Stimulated activated CD4-positive, alpha-beta T cell treated with anti-CD3 and anti-CD28 coated beads, TNF-alpha, amount 100 ng/mL, for 48 hours (primary cell): ENCODE measurements at regions not wholly inside any gene's neighbourhood (a gene's known extent, or its start where the extent isn't known, plus 50 kb on each side); places are given as distances from the start of the nearest gene placed in this dataset.
A peak's percentile ranks its signal among the peaks of the same experiment; 100 is the strongest.
"Not testable (repeated sequence)": the region's sequence is repeated elsewhere in the genome, so short reads cannot be mapped to it uniquely, and the experiment has no call there.

Source experiments
- DNase-seq, 3 donors: peaks; one replicate each; pipeline ENCODE4 v3.0.0-alpha.2; 2020; ENCODE audit warnings: low read depth in 3 of 3

DNA sequence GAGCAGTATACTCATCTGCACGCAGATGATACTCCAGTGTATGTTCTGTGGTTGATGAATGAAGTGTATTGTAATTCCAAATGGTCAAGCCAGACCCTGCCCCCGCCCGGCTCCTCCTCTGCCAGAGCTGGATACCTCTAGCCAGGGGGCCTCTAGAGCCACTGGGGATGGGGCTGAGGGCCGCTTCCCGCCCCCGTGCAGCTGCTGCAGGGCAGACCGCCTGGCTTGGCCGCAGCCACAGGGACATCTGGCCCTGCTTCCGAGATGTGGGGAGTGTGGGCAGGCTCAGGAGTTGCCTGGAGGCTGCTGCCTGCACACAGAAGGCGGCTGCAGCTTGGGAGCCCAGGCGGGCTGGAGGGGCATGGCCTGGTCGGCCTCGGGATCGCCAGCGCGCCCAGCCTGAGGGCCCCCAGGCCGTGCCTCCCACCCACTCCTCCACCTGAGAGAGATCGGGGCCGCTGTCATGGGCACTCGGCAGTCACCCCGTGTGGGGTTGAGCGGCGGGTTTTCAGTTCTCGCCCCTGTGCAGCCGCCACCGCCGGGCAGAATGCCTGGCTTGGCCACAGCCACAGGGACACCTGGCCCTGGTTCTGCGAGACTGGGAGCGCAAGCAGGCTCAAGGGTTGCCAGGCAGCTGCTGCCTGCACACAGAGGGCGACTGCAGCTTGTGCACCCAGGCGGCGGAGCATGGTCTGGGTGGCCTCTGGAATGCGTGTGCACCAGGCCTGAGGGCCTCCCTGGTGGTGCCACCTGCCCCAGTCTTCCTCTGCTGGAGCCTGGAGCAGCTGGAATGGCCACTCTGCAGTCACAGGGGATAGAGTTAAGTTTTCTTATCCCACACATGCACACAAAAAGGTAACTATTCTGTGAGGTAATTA, 1643.7 kb downstream of the SPATA31A7 start:
- DNase-seq = not testable (repeated sequence)

- DNase-seq = peak in 1 of 3 donors; percentile 34
Observed at GRCh38 chr9:62837254-62837911, 1647.5 kb downstream of the SPATA31A7 start.

GRCh38 chr9:62838024-62838718, 1648.3 kb downstream of the SPATA31A7 start:
- DNase-seq = peak; percentile 80 to 95 (median 93)

DNA sequence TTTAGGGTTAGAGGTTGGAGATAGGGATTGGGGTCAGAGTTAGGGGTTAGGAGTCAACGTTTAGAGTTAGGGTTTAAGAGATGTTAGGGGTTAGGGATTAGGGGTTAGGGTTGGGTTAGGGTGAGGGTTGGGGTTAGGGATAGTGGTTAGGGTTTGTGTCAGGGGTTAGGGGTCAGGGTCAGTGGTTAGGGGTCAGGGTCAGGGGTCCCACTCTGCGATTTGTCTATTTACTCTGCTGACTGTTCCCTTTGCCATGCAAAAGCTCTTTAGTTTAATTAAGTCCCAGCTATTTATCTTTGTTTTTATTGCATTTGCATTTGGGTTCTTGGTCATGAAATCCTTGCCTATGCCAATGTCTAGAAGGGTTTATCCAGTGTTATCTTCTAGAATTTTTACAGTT, 1649.3 kb downstream of the SPATA31A7 start:
- not testable (repeated sequence) for DNase-seq

GRCh38 chr9:62843145-62843544, 1653.3 kb downstream of the SPATA31A7 start:
- DNase-seq = not testable (repeated sequence)

DNA sequence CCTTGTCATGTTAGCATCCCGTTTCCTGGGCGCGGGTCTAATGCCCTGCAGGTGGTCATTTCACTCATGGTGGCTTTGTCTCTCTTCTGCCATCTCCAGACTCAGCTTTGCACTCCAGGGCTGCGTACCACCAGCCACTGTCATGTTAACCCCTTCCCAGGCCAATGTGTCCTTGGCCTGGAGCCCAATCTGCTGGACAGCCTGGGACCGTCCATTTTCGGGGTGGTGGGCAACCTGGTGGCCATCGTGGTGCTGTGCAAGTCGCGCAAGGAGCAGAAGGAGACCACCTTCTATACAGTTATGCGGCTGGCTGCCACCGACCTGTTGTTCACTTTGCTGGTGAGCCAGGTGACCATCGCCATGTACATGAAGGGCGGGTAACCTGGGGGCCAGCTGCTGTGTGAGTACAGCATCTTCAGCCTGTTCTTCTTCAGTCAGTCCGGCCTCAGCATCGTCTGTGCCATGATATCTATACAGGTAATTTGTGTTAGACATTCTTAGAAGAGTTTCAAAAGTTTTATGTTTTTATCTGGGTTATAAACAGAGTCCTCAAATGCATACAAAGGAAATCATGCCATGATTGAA, 1654.0 kb downstream of the SPATA31A7 start:
- DNase-seq = not testable (repeated sequence)

DNA sequence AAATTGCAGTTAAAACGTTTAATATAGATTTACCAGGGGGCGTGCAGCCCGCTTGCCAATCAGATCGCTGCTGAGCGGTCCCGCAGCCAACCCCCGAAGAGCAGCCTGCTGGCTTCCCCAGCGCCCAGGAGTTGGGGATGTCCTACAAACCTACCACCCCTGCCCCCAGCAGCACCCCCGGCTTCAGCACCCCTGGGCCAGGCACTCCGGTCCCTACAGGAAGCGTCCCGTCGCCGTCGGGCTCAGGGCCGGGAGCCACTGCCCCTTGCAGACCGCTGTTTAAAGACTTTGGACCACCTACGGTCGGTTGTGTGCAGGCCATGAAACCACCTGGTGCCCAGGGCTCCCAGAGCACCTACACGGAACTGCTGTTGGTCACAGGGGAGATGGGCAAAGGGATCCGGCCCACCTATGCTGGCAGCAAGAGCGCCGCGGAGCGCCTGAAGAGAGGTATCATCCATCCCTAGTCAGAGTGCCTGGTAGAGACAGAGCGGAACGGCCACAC, 1654.9 kb downstream of the SPATA31A7 start:
- DNase-seq = not testable (repeated sequence)

- not testable (repeated sequence) for DNase-seq
Observed at GRCh38 chr9:62848258-62848657, 1658.4 kb downstream of the SPATA31A7 start.

- DNase-seq = not testable (repeated sequence)
Observed at GRCh38 chr9:62849991-62850390, 1660.2 kb downstream of the SPATA31A7 start.

DNA sequence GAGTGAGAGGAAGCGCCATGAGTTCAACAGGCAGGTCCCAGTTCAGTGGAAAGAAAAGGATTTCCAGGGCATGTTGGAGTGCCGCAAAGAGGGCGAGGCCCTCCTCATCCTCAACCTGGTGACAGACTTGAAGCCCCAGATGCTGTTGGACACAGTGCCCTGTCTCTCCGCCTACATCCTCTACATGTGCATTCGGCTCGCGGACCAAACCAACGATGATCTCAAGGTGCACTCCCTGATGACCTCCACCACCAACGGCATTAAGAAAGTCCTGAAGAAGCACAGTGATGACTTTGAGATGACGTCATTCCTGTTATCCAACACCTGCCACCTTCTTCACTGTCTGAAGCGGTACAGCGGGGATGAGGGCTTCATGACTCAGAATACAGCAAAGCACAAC, 1667.4 kb downstream of the SPATA31A7 start:
- DNase-seq = not testable (repeated sequence)

GRCh38 chr9:62858240-62858639, 1668.4 kb downstream of the SPATA31A7 start:
- DNase-seq = not testable (repeated sequence)

- not testable (repeated sequence) for DNase-seq
Observed at GRCh38 chr9:62860939-62861860, 1671.4 kb downstream of the SPATA31A7 start.

DNA sequence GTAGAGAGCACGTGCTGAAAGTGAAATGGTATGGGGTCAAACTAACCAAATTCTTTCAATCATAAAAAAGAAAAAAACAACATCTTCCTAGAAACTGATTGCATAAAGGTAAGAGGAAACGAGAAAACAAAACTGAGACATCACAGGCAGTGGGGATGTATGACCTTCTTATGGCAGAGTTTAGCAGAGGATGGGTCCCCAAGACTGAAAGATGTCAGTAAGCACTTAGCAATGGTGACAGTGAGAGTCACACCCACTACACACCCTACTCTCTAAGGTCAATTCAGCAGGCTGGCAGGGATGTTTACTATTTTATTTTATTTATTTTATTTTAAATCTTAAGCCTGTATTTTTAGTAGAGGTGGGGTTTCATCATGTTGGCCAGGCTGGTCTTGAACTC, 1672.3 kb downstream of the SPATA31A7 start:
- not testable (repeated sequence) for DNase-seq

DNA sequence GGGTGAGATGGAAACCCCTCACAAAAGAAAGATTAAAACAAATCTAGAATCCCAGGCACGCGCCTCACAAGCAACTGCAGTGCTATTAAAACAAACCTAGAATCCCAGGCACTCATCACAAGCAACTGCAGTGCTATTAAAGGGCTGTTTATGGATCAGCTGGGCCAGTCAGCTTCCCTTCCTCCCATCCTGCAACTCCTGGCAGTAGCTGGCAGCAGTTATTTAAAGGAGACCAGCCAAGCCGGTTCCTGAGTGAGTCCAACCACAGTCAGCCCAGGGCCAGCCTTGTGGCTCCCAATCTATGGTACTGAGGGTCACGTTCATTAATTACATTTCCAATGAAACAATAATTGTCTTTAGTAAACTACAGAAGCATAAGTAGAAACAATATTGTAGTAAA, 1673.5 kb downstream of the SPATA31A7 start:
- not testable (repeated sequence) for DNase-seq

DNA sequence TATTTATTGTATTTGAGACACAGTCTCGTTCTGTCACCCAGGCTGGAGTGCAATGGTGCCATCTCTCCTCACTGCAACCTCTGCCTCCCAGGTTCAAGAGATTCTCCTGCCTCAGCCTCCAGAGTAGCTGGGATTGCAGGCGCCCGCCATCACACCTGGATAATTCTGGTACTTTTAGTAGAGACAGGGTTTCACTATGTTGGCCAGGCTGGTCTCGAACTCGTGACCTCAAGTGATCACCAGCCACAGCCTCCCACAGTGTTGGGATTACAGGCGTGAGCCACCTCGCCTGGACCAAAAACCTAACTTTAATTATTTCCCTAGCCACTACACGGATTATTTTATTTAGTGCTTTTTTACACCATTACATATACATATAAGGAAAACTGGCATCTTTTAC, 1674.0 kb downstream of the SPATA31A7 start:
- not testable (repeated sequence) for DNase-seq

DNA sequence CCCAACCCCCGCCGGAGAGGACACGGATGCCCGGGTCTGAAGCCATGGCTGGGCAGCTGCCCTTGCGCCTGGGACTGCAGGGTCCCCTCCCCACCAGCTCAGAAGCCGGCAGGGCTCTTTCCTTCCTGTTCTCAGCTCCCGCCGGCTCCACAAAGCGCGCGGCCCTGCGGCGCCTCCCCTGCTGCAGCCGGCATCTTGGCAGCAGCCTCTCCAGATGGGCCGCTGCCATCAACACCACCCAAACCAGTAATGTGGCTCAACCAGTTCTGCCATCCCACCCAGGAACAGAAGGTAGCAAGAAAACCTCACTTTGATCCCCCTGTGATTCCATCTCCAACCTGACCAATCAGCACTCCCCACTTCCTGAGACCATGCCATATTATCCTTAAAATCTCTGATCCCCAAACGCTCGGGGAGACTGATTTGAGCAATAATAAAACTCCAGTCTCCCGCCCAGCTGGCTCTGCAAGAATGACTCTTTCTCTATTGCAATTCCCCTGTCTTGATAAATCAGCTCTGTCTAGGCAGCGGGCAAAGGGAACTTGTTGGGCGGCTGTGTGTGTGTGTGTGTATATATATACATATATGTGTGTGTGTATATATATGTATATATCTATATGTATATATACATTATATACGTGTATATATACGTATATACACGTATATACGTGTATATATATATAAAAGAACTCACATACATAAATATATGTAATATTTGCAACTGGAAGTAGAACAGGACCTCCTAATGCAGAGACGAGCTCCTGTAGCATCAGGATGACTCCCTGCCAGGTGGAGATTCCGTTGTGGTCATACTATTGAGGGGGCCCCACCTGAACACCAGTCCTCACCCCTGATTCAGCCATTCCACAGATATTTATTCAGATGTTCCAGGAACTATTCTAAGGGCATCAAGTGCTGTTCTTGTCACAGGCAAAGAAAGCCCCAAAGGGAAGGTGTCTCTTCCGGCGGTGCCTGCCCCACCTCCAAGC, 1674.9 kb downstream of the SPATA31A7 start:
- DNase-seq = not testable (repeated sequence)

- not testable (repeated sequence) for DNase-seq
Observed at GRCh38 chr9:62869061-62869460, 1679.2 kb downstream of the SPATA31A7 start.

DNA sequence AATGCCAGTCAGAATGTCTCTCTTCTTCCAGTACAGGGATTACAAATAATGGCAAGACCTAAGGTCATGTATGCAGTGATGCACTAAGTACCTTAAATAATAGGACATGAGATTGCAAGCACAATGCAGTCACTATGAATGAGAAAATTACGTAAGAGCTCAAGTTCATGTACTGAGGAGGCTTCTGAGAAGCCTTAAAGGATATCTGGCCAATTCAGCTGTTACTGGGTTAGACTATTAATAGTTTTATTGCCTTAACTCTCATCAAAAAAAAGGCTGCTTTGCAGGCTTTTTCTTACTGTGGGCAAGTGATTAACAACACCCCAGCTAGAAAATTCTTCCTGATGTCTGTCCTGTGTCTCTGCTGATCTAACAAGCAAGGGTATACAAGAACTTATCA, 1681.9 kb downstream of the SPATA31A7 start:
- DNase-seq = not testable (repeated sequence)

DNA sequence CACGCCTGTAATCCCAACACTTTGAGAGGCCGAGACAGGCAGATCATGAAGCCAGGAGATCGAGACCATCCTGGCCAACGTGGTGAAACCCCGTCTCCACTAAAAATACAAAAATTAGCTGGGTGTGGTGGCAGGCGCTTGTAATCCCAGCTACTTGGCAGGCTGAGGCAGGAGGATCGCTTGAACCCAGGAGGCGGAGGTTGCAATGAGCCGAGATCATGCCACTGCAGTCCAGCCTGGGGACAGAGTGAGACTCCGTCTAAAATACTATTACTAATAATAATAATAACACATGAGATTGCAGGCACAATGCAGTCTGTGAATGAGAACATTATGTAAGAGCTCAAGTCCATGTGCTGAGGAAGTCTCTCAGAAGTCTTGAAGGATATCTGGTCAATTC, 1684.4 kb downstream of the SPATA31A7 start:
- not testable (repeated sequence) for DNase-seq
